Midbrain (tissue), 1 donor: ENCODE measurements at regions not wholly inside any gene's neighbourhood (a gene's known extent, or its start where the extent isn't known, plus 50 kb on each side); places are given as distances from the start of the nearest gene placed in this dataset.

Source experiments
- DNase-seq: peaks from one replicate; lab custom pipeline; 2025; lab: John Stamatoyannopoulos, UW

DNA sequence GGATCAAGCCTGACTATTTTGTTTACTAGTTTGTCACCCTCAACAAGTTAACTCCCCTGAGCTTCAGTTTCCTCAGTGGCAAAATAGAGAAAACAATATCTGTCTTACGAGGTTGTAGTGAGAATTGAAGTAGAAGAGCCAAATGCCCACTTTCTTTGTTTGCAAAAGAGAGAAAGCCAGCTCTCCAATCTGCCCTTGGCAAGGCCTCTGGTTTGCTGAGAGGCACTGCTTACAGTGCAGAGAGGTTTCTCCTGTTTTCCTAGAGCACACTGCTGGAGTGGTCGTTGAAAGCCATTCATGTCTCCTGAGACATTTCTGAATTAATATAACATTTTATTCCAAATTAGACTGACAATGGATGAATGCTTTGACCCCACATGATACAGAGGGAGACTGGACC, 260.5 kb upstream of the IGF1R start:
- no peak for DNase-seq

DNA sequence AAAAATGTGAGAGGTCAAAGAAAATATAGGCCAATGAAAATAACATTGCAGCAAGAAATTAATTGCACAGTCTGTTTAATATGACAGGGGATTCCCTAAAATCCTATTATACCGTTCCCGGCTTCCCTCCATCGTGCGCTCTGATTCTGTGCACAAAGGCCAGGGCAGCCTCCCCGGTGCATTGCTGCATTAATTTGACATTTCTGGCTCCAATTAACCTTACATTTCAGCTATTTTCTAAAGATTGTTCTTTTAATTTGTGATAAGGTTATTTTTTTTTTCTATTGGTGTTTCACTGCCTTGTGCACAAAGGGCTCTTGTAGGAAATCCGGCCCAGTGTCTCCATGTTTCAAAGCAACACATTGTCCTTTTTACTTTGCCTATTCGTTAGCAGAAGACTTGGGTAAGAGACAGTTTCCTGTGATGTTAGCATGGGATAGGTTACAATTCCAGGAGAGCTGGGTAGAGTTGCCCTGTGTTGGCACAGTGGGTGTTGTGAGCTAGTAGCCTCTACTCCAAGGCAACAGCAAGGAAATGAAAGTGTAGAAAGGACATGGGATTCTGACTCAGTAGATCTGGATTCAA, 257.3 kb upstream of the IGF1R start:
- DNase-seq = no peak

DNA sequence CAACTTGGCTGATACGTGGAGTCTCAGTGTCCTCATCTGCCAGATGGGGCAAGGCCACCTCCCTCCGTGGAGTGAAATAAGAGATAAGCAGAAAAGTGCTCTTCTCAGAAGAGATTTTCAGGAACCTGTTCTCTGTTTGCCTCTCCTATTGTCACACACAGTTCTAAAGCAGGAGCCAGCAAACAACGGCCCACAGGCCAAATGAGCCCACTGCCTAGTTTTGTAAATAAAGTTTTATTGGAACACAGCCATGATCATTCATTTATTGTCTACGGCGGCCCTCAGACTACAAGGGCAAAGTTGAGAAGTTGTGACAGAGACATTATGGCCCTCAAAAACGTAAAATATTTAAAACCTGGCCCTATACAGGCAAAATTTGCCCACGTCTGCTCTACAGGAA, 256.8 kb upstream of the IGF1R start:
- no peak for DNase-seq

DNA sequence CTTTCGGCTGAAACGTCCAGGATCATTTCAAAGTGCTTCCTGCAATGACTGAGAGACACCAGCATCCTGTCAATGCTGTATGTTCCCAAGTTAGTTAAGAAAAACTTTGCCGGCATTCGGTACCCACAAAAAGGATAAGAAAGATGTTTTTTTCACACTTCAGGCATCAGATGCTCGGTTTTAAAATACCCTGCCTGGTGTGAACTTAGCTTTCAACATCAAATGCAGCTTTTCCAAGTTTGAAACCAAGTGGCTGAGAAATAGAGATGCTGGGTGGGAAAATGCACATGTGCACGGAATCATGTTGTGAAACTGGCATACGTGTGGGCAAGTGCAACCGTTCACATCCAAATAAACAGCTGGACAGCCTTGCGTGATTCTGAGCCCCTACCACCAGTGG, 254.9 kb upstream of the IGF1R start:
- DNase-seq = no peak

DNA sequence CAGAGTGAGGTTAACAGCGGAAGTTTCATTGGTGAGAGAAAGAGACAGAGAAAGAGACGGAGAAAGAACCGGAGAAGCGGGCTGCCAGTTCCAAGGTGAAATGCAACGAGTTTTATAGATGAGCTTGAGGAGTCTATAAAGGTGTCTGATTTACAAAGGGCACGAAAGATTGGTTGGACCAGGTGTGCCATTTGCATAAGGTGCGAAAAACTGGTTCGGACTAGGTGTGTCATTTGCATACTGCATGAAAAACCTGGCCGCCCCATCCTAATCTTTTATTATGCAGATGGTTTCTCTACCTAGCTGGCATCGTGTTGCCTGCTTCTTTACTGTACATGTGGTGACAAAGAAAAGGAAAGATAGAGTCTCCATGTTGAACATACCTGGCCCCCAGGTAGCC, 253.8 kb upstream of the IGF1R start:
- DNase-seq = no peak

DNA sequence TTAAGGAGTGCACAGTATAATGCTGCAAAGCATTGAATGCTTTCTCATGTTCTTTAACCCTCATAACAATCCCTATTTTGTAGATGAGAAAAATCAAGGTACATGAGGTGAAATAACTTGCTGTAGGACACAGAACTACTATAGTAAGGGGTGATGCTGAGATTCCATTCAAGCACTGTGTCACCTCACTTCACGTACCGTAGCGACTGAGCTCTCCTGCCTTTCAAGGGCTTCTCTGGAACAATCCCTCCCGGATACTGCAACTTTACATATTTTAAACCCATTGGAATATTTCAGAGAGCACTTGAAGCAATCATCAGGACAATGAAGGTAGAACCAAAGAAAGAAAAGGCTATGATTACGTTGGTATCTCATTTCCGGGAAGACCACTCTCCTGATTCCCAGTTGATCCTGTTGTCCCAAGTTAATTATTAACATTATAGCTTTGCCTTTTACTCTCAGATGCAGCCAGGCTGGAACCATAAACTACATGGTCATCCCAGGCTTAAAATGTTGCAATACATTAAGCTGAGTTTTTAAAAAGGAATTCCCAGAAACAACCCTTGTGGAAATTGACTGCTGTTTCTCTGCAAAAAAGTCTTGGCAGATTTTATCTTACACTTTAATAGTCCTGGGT, 252.2 kb upstream of the IGF1R start:
- no peak for DNase-seq

DNA sequence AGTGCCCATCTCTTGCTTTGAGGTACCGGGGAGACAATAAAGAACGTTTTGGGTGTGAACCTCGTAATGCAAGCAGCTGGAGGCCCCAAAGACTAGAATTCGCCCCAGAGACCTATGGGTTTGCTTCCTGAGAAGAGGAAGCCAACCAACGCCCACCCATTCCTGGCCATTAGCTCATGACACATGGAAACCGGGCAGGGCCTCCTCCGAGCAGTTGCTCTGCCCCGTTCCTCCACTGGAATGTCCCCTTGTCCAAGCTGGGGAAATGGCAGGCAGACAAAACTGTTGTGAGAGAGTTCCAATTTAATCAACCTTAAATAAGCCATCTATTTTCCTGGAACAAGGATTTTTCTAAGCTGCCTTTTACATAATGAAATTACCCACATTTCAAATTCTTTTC, 250.9 kb upstream of the IGF1R start:
- DNase-seq = no peak

DNA sequence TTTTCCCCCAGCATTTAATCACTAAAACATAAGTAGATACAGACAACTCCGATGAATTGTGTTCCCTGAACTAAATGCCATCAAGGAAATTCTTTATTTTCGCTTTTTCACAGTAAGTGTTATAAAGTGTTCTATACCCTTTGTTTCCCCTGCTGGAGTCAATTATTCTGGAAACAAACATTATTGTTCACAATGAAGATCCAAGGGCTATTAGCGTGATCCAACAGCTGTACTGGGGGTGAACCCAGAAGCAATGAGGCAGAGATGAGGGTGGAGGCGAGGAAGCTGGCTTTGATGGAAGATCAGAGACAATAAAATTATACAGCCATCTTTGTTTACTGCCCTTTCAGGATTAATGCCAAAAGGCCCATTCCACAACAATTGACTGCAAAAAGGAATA, 250.3 kb upstream of the IGF1R start:
- no peak for DNase-seq

DNA sequence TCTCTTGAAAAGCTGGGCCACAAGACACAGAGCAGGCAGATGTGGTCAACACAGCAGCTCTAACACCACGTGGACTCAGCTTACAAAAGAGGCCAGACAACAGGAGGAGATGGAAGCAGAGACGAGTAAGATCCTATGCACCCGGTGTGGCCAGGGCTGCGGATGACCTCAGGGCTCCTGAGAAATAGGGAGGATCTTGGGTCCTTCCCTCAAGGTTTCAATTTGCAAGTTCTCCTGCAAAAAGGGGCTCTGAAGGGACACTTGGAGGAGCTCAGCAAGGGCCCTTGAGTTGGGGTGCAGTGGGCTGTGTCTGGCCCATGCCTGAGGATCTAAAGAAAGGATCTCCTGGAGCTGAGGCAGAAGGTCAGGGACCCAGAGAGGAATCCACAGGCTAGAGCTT, 249.5 kb upstream of the IGF1R start:
- no peak for DNase-seq

DNA sequence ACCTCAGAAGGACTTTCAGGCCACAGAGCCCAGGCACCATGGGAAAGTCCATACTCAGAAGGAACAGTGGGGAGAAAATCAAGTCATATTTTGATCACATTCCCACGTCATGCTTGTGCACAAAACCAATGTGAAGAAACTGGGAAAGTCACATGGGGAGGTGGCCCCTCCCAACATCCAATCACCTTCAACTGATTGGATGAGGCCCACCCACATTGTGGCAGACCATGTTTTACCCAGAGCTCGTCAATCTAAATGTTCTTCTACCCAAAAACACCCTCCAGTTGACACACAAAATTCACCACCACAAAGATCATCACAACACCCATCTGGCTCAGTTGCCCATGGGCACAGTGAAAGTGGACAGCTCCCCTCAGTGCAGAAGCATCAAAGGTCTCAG, 248.2 kb upstream of the IGF1R start:
- DNase-seq = no peak

DNA sequence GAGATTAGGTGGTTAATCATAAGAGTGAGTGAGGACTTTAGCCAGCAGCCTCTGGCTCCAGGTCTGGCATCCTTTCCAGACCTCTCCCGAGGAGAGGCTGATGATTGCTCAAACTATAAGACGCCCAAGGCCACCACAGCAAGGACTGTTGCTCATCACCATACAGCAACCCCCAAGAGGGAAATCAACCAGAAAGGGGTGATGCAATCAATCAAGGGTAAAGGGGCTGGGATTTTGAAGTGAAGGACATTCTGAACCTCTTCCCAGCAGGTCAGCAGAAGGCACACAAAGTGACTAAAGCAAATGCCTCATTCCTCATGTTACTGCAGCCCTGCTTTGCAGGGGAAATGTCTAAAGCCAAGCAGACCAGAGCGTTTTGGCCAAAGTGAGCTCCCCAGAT, 247.3 kb upstream of the IGF1R start:
- DNase-seq = no peak

DNA sequence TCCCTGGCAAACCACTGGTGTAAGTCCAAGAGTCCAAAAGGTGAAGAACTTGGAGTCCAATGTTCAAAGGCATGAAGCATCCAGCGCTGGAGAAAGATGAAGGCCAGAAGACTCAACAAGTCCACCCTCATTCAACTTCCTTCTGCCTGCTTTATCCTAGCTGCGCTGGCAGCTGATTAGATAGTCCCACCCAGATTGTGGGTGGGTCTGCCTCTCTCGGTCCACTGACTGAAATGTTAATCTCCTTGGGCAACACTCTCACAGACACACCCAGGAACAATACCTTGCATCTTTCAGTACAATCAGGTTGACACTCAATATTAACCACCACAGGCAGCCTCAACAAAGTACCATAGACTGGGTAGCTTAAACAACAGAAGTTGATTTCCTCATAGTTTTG, 245.9 kb upstream of the IGF1R start:
- DNase-seq = no peak

DNA sequence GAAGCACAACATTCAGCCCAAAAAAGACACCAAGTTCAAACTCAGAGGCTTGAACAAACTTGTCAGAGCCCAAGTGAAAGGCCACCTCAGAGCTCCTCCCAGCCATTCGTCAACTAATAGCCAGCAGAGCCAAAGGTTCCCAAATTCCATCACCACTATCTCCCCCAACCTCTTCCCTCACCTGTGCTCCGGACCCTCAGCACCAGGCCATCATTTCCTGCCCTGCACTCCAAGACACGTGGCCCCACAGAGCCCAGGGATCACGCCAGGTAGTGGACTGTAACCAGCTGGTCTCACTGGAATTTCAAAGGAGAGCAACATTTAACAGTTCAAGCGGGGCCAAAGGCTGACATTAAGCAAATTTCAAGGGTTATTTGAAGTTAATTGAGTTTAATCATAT, 245.2 kb upstream of the IGF1R start:
- no peak for DNase-seq

DNA sequence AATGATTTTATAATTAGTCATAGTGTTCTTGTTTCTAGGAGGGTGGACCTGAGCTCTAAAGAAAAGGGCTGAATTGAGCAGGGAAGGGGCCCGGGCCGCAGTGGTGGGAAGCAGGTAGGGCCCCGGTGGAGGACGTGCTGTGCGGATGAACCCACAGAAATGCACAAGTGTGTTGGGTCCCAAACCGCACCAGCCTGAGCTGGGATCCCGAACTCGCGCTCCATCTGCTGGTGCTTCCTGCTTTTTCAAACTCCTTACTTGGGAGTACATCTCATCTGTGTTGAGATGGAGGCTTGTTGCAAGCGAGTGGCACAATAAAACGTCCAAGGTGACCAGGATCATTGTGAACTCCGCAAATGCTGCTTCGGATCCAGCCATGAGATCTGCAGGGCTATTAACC, 244.8 kb upstream of the IGF1R start:
- no peak for DNase-seq

DNA sequence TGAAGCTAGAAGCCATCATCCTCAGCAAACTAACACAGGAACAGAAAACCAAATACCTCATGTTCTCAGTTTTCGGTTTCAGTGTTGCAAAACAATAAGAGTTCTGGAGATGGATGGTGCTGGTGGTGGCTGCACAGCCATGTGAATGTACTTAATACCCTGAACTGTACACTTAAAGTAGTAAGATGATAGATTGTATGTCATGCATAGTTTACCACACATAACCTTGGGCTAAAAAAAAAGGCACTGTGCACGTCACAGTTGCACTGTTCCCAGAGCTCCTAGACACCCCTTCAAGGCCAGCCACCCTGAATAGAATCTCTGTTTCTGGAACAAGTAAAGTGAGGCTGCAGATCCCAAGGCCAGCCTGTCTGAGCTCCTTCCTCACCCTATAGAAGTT, 243.3 kb upstream of the IGF1R start:
- DNase-seq = no peak

DNA sequence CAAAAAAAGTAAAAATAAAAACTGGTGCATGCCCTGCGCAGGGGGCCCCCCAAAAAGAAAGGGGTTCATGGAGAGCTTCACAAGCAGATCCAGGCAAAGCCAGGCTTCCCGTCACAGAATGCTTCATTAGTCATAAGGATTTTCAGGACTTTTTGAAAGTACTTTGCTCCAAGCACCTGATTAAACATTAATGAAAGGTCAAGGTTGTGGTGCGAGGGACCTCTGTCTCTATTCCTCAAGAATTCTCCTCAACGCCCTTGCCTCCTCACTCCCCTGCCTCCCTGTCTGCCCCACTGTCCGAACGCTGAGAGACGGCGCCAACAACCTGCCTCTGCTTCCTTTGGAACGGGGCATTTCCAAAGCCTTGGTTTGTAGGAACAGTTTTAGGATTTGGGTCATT, 240.1 kb upstream of the IGF1R start:
- DNase-seq = no peak

DNA sequence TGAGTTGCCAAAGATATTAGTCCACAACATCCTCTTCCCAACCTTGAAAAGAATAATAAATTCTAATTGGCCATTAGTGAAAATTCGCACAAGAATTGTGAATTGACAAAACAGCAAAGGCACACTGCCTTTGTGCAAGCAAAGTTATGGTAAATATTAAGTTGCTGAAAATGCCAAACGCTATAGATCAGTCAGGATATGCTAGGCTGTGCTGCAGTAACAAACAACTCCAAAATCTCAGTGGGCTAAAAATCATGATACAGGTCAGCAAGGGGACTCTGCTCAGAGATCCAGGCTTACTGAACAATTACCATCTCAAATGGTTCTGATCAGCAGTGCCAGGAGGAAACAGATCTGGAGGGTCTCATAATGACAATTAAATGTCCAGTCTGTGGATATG, 238.0 kb upstream of the IGF1R start:
- no peak for DNase-seq

DNA sequence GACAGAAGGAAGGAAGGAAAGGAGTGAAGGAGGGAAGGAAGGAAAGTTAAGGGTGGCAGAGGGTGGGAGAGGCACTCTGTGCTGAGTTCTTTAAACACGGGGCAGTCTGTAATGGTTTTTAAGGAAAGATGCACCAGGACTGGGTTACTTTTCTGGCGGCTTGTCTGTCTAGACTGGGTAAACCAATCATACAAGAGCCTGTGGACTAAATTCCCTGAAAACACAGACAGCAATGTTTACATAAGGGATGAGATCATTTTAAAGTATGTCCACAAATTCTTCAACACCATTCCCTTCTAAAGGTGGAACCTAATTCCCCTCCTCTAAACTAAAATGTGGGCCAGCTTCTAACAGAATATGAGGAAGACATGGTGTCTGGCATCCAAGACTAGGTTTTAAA, 235.5 kb upstream of the IGF1R start:
- DNase-seq = no peak

DNA sequence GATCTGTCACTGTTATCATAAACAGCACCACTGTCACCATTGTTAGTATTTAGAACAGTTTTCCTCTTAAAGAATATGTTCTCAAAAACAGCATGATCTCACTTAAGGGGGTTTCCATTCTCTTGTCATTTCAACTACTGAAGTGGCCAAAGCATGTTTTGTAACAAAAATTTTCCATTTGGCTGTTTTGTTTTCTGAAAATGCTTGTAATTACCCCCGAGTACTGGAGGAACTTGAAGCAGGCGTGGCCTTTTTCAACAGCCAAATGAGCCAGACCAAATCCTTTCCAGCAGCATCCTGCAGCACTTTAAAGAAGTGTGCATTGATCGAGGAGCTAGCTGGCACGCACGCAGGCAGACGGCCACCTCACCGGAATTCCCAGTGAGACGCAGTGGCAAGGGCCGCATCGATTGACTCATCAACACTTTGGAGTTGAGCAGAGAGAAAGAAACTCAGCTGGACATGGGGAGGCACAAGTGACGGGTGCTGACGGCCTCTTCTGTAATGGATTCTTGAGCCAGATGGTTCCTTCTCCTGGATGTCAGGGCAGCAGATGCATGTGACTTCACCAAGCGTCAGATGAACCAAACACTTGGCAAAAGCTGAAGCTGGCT, 234.3 kb upstream of the IGF1R start:
- DNase-seq = no peak

DNA sequence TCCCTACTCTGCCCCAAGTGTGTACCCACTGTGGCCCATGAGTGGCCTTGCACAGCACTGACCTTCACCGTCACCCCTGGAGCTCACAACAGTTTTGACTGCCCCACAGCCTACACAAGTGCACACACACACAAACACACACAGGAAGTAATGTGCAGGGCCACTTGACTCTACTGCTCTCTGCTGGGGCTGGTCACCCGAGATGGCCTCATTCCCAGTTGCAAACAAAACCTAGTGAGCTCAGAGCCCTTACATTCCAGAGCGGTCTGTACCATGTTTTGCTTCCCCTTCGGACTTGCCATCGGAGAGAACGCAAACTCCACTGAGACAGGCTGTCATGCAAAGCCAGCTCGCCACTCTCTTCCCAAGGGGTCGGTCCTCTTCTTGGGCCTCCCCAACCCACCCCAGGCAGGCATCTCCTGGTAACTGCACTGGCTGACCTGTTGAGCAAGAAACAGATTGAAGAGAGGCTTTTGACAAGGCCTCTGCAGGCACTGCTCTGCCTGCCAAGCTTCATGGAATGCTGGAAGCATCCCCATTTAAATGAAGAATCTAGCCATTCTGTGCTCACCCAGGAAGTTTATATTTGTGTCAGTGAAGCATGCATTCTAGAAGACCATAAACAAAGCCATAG, 232.0 kb upstream of the IGF1R start:
- peak; percentile 5 for DNase-seq

DNA sequence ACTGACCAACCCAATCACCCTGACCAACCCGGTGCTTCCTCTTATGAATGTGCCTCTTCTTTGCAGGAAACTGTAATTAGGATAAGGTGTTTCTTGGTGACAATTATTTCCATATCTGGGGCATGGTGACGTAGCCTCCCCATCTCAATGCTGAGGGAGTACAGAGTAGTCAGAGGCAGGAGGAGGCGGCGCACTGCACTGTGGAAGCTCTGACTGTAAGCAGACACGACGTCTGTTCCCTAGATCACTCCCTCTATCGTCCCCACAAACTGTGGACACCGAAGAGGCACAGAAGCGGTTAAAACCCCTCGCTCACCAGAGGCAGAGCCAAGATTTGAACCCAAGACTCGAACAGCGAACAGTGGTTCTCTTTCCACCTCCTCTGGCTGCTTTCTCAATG, 231.0 kb upstream of the IGF1R start:
- DNase-seq = no peak

DNA sequence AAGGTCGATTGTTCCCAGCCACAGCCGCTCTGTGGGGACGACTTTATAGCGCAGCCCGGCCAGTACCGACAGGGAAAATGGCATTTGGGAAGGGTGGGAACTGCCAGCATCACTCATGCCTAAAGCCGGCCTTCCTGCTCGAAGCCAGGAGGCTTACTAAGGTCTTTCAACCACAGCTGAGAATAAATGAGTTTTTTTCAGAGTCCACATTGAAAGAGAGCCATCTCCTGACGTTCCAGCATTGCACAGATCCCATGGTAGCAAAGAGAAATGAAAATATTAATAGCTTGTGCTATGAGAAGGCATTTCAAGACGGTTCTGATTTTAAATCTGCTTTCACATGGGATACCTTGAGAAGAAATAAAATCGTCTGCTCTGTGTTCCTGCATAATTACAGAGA, 230.2 kb upstream of the IGF1R start:
- peak; percentile 17 for DNase-seq

DNA sequence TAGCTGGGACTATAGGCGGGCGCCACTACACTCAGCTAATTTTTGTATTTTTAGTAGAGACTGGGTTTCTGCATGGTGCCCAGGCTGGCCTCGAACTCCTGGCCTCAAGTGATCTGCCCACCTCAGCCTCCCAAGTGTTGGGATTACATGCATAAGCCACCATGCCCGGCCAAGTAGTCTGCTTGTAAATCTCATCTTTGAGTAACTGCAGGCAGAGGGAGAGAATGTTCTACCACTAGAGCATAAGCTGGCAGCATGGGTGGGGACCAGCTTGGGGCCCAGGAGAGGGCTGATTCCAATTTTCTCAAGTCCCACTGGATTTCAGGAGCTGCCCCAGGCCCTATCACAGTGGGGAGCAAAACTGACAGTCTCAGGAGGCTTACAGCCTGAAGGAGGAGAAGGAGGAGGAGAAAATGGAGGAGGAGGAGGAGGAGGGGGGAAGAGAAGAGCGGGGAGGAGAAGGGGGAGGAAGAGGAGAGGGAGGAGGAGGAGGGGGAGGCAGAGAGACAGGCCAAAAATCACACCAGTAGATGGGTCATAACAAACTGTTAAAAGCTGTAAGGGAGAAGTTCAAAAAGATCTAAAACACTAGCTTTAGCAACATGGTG, 229.1 kb upstream of the IGF1R start:
- no peak for DNase-seq
